ENCODE measurements at regions not wholly inside any gene's neighbourhood (a gene's known extent, or its start where the extent isn't known, plus 50 kb on each side); places are given as distances from the start of the nearest gene placed in this dataset.

GRCh38 chr4:184310171-184310567, 92.5 kb upstream of the ENPP6 start:
- DNase-seq (ENCODE audit: extremely low spot score) = no peak
- TF ChIP-seq TARDBP (IDR thresholded peaks at IDR 0.05) = no peak
- no peak for TF ChIP-seq ARNT (IDR thresholded peaks at IDR 0.05)
- no peak for TF ChIP-seq NFRKB (IDR thresholded peaks at IDR 0.05)
- TF ChIP-seq L3MBTL2 (conservative IDR thresholded peaks at IDR 0.05) = no peak
- no peak for TF ChIP-seq ELF4 (IDR thresholded peaks at IDR 0.05)
- TF ChIP-seq BHLHE40 (IDR thresholded peaks at IDR 0.05; ENCODE audit: borderline replicate concordance) = no peak
- no peak for TF ChIP-seq PKNOX1 (IDR thresholded peaks at IDR 0.05)
- no peak for TF ChIP-seq FOXA1 (IDR thresholded peaks at IDR 0.05)
- TF ChIP-seq FOXK2 (IDR thresholded peaks at IDR 0.05) = no peak
- no peak for TF ChIP-seq CTBP1 (IDR thresholded peaks at IDR 0.05; ENCODE audit: borderline replicate concordance)
- no peak for TF ChIP-seq SUZ12 (IDR thresholded peaks at IDR 0.05)
- TF ChIP-seq FOXM1 (IDR thresholded peaks at IDR 0.05; ENCODE audit: borderline replicate concordance) = no peak
- no peak for TF ChIP-seq HDGF (IDR thresholded peaks at IDR 0.05; ENCODE audit: borderline replicate concordance)
- no peak for TF ChIP-seq SP1 (IDR thresholded peaks at IDR 0.05)
- TF ChIP-seq ZNF384 (IDR thresholded peaks at IDR 0.05) = no peak
- no peak for TF ChIP-seq LEF1 (IDR thresholded peaks at IDR 0.05; ENCODE audit: borderline replicate concordance)
- ChIA-PET CTCF (no interaction called here), POLR2A (no interaction called here)

DNA sequence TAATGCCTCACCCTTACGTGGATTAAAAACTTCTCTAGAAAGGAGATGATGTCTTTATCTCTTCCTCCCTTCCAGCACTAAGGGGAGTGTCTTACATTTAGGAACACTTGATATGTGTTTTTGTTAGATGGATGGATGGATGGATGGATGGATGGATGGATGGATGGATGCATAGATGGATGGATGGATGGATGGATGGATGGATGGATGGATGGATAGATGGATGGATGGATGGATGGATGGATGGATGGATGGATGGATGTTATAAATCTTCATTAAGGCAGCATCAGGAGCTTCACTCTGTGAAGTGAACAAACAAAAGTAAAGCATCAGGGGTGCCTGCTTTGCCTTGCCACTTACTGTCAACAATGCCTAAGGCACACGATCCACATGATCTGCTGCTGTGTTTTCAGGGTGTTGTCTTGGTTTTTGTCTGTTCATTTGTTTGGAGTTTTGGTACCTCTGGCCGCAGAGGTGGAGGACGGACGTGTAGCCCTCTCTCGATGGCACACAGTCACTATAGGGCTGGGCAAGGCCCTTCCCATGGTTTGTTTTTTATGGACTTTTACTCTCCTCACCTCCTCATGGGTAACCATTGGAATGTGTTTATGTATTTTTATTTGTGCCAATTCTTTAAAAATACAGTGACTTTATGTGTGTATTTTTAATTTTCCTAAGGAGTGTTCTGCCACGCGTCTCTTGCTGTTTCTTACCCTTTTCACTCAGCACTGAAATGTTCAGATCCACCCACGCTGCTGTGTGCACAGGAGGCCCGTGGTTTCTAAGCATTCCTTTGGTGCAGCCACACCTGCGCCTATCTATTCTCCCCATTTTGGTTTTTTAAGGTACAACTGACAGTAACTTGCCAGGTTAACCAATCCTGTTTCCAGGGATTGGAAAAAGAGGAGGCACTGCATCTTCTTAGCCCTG, 91.8 kb upstream of the ENPP6 start:
- no peak for TF ChIP-seq SUZ12 (IDR thresholded peaks at IDR 0.05)
- TF ChIP-seq ARNT (IDR thresholded peaks at IDR 0.05) = no peak
- no peak for TF ChIP-seq NFRKB (IDR thresholded peaks at IDR 0.05)
- TF ChIP-seq ELF4 (IDR thresholded peaks at IDR 0.05) = no peak
- no peak for TF ChIP-seq PKNOX1 (IDR thresholded peaks at IDR 0.05)
- TF ChIP-seq FOXA1 (IDR thresholded peaks at IDR 0.05) = no peak
- no peak for TF ChIP-seq SP1 (IDR thresholded peaks at IDR 0.05)
- TF ChIP-seq BHLHE40 (IDR thresholded peaks at IDR 0.05; ENCODE audit: borderline replicate concordance) = no peak
- no peak for TF ChIP-seq LEF1 (IDR thresholded peaks at IDR 0.05; ENCODE audit: borderline replicate concordance)
- no peak for TF ChIP-seq CTBP1 (IDR thresholded peaks at IDR 0.05; ENCODE audit: borderline replicate concordance)
- no peak for TF ChIP-seq FOXM1 (IDR thresholded peaks at IDR 0.05; ENCODE audit: borderline replicate concordance)
- no peak for TF ChIP-seq HDGF (IDR thresholded peaks at IDR 0.05; ENCODE audit: borderline replicate concordance)
- no peak for TF ChIP-seq TARDBP (IDR thresholded peaks at IDR 0.05)
- TF ChIP-seq L3MBTL2 (conservative IDR thresholded peaks at IDR 0.05) = no peak
- TF ChIP-seq ZNF384 (IDR thresholded peaks at IDR 0.05) = no peak
- ChIA-PET CTCF (interaction anchor here (0.7 kb wide), 1 partner anchor 18 kb away, joined by 3 read pairs; no protein-coding TSS in a partner anchor), POLR2A (interaction anchor here (0.6 kb wide), 1 partner anchor 165 kb away, joined by 3 read pairs; the partner anchor contains the start of gene IRF2)
- no peak for DNase-seq (ENCODE audit: extremely low spot score)

- ChIA-PET CTCF (no interaction called here), POLR2A (no interaction called here)
- TF ChIP-seq SUZ12 (IDR thresholded peaks at IDR 0.05) = no peak
- no peak for DNase-seq (ENCODE audit: extremely low spot score)
Measured at GRCh38 chr4:184306949-184307348, 89.3 kb upstream of the ENPP6 start.

DNA sequence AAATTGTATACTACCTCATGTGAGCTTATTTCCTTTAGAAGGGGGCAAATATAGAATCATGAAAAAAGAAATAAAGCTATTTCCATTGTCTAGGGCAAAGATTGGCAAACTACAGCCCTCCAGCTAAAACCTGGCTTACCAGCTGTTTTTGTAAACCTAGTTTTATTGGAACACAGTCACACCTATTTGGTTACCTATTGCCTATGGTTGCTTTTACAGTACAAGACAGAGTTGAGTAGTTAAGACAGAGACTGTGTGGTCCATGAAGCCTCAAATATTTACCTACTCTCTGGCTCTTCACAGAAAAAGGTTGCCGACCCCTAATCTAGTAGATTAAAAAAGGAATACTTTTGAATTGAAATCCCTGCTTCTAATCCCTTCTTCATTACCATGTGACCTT, 88.8 kb upstream of the ENPP6 start:
- no peak for TF ChIP-seq PKNOX1 (IDR thresholded peaks at IDR 0.05)
- TF ChIP-seq CTBP1 (IDR thresholded peaks at IDR 0.05; ENCODE audit: borderline replicate concordance) = no peak
- TF ChIP-seq LEF1 (IDR thresholded peaks at IDR 0.05; ENCODE audit: borderline replicate concordance) = no peak
- TF ChIP-seq ZNF384 (IDR thresholded peaks at IDR 0.05) = no peak
- TF ChIP-seq HDGF (IDR thresholded peaks at IDR 0.05; ENCODE audit: borderline replicate concordance) = no peak
- CTCF ChIA-PET = no interaction called here
- POLR2A ChIA-PET = no interaction called here
- no peak for DNase-seq (ENCODE audit: extremely low spot score)

GRCh38 chr4:184300816-184301215, 83.1 kb upstream of the ENPP6 start:
- ChIA-PET POLR2A (interaction anchor here (0.6 kb wide), 1 partner anchor 717 kb away, joined by 3 read pairs; the partner anchor contains the start of gene HELT), CTCF (no interaction called here)
- TF ChIP-seq TARDBP (IDR thresholded peaks at IDR 0.05) = no peak
- no peak for TF ChIP-seq CTBP1 (IDR thresholded peaks at IDR 0.05; ENCODE audit: borderline replicate concordance)
- DNase-seq (ENCODE audit: extremely low spot score) = no peak

- no peak for TF ChIP-seq TARDBP (IDR thresholded peaks at IDR 0.05)
- no peak for TF ChIP-seq HDGF (IDR thresholded peaks at IDR 0.05; ENCODE audit: borderline replicate concordance)
- no peak for TF ChIP-seq FOXM1 (IDR thresholded peaks at IDR 0.05; ENCODE audit: borderline replicate concordance)
- no peak for TF ChIP-seq SP1 (IDR thresholded peaks at IDR 0.05)
- TF ChIP-seq ARNT (IDR thresholded peaks at IDR 0.05) = no peak
- no peak for TF ChIP-seq SUZ12 (IDR thresholded peaks at IDR 0.05)
- no peak for TF ChIP-seq ZNF384 (IDR thresholded peaks at IDR 0.05)
- TF ChIP-seq LEF1 (IDR thresholded peaks at IDR 0.05; ENCODE audit: borderline replicate concordance) = no peak
- no peak for TF ChIP-seq CTBP1 (IDR thresholded peaks at IDR 0.05; ENCODE audit: borderline replicate concordance)
- TF ChIP-seq NFRKB (IDR thresholded peaks at IDR 0.05) = no peak
- no peak for TF ChIP-seq FOXK2 (IDR thresholded peaks at IDR 0.05)
- TF ChIP-seq BHLHE40 (IDR thresholded peaks at IDR 0.05; ENCODE audit: borderline replicate concordance) = no peak
- no peak for DNase-seq (ENCODE audit: extremely low spot score)
- ChIA-PET CTCF (no interaction called here), POLR2A (interaction anchor here (0.8 kb wide), 1 partner anchor 239 kb away, joined by 4 read pairs; no protein-coding TSS in a partner anchor)
Measured at GRCh38 chr4:184298254-184298653, 80.6 kb upstream of the ENPP6 start.
